ENCODE measurements at regions not wholly inside any gene's neighbourhood (a gene's known extent, or its start where the extent isn't known, plus 50 kb on each side); places are given as distances from the start of the nearest gene placed in this dataset.

DNA sequence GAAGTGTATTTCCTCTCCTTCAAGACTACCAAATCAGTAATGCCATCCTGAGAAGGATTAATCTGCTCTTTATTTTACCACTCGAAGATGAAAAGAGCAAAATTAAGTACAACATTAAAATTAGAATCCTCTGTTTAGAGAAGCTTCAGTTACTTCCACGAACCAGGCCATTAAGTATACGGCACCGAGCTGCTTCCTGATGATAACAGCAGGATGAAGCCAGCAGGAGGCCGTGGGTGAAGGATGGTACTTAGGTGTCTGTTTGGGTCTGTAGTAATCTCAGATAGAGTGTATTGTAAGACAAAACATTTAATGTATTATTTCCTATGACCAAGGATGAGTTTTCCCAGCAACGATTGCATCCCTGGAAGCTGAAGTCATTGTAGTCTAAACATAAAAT is 362.8 kb downstream of the SFMBT2 start:
- TF ChIP-seq CTCF (IDR thresholded peaks at IDR 0.05; ENCODE audit: control insufficient read depth, insufficient read depth, low read depth, low read length, missing control alignments), result no peak
- no peak for DNase-seq (ENCODE audit: low read depth)
- no peak overlapping the region for H3K4me3 ChIP-seq (ENCODE audit: control insufficient read depth, low read depth, low read length)

- H3K4me3 ChIP-seq (ENCODE audit: control insufficient read depth, low read depth, low read length), result no peak overlapping the region
- no peak for DNase-seq (ENCODE audit: low read depth)
- TF ChIP-seq CTCF (IDR thresholded peaks at IDR 0.05; ENCODE audit: control insufficient read depth, insufficient read depth, low read depth, low read length, missing control alignments), result no peak
Observed at GRCh38 chr10:7046615-7047014, 364.2 kb downstream of the SFMBT2 start.

DNA sequence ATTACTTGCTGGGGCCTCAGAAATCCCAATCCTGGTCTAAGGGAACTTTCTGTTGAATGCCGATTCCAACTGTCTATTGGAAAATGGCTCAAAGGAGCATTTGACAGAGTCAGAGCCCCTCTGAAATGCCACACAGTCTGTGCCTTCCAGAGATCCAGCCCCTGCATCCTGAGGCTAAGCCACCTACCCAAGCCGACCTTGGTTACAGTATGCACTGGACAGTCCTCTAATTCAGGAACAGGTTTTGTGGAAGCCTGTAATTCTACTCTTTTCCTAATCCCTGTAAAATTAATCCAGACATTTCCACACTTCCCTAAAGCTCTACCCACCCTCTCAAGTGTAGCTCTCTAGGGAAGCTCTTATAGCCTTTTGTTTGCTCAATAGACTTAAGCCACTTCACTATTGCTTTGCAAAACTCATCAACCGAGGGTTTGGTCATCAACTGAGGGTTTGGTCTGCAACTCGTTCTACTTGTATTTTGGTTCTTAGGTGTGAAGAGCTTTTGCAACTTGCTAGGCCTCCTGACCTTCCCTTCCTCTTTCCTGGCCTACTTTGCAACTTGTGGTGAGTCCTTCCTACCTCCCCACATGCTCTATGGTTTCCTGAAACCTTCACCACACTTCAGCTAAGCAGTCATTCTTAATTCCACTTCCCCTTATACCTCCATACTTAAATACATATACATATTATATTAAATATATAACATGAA is 364.8 kb downstream of the SFMBT2 start:
- H3K4me3 ChIP-seq (ENCODE audit: control insufficient read depth, low read depth, low read length), result no peak overlapping the region
- no peak for TF ChIP-seq CTCF (IDR thresholded peaks at IDR 0.05; ENCODE audit: control insufficient read depth, insufficient read depth, low read depth, low read length, missing control alignments)
- no peak for DNase-seq (ENCODE audit: low read depth)

DNA sequence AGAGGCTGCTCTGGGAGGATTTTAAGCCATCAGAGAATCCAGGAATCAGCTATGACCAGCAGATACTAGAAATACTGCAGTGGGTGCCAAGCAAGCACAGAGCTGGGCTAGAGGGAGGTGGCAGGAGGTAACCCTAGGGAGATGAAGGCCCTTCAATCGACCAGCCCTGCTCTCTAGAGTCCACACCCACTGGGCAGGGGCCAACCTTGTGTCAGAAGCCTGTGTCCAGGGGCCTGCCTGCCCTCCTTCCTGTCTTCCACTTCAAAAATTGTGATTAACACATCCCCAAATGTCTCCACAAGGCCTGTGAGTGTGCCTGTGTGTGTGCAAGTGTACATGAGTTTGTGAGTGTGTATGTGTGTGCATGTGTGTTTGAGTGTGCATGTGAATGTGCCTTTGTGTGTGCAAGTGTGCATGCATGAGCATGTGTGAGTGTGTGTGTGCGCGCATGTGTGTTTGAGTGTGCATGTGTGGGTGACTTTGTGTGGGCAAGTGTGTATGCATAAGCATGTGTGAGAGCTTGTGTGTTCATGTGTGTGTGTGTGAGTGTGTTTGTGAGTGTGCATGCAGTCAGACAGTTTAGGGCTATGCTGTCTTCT is 367.7 kb downstream of the SFMBT2 start:
- H3K4me3 ChIP-seq (ENCODE audit: control insufficient read depth, low read depth, low read length), result no peak overlapping the region
- TF ChIP-seq CTCF (IDR thresholded peaks at IDR 0.05; ENCODE audit: control insufficient read depth, insufficient read depth, low read depth, low read length, missing control alignments), result no peak
- DNase-seq (ENCODE audit: low read depth), result no peak

DNA sequence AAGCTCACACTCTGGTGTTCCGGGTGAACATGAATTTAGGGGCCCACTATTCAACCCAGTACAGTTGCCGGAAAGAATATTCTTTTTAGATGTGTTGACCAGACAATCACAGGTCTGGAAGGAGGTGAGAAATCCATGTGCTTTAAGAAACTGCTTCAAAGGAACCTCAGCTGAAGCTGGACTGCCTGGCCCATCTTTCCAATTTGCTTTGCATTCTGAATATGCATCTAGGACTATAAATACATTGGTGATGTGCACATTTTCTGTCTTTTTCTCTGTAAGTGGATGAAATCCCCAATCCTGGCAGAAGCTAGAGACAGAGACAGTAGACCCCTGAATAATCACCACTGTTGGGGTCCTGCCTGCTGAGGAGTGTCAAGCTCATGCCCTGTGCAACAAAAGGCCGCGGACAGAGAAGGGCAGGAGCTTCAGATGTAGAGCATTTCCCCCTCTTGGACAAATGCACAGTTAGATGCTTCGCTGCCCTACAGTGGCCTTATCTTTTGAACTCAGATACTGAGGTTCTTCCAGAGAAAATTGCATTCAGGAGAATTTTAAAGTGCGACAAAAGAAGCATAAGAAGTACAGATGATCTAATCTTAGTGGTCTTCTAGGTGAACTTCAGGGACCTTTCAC is 368.3 kb downstream of the SFMBT2 start:
- DNase-seq (ENCODE audit: low read depth), result no peak
- TF ChIP-seq CTCF (IDR thresholded peaks at IDR 0.05; ENCODE audit: control insufficient read depth, insufficient read depth, low read depth, low read length, missing control alignments), result no peak

DNA sequence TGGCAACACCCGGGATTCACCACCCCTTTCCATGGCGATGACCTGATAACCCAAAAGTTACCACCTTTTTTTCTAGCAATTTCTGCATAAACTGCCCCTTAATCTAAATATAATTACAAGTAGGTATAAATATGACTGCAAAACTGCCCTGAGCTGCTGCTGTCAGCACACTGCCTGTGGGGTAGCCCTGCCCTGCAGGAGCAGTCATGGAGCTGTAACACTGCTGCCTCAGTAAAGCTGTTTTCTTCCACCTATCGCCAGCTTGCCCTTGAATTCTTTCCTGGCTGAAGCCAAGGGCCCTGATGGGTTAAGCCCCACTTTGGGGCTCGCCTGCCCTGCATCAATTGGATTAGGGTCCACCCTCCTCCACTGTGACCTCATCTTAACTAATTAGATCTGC is 368.8 kb downstream of the SFMBT2 start:
- H3K4me3 ChIP-seq (ENCODE audit: control insufficient read depth, low read depth, low read length), result no peak overlapping the region
- DNase-seq (ENCODE audit: low read depth), result no peak
- no peak for TF ChIP-seq CTCF (IDR thresholded peaks at IDR 0.05; ENCODE audit: control insufficient read depth, insufficient read depth, low read depth, low read length, missing control alignments)

More for the DNA sequence above, 368.3 kb downstream of the SFMBT2 start:
- H3K4me3 ChIP-seq (ENCODE audit: control insufficient read depth, low read depth, low read length), result no peak overlapping the region

Data from AG09309 (cell line).